PC-9 (cell line): ENCODE measurements at regions not wholly inside any gene's neighbourhood (a gene's known extent, or its start where the extent isn't known, plus 50 kb on each side); places are given as distances from the start of the nearest gene placed in this dataset.
A peak's percentile ranks its signal among the peaks of the same experiment; 100 is the strongest.

ENCODE experiments used
- BruUV-seq: library from RNA; stranded (reverse); fragments of 400-500 nt; replicated peaks from 2 replicates; lab custom pipeline; 2021; lab: Mats Ljungman, UMichigan
- CTCF ChIA-PET: fragments of 300-600 bp; sonication (Branson Sonifier 250); formaldehyde crosslinking; loops from one replicate; lab custom pipeline; 2022; ENCODE audit warnings: antibody characterized with exemption; lab: Charles Lee
- POLR2A ChIA-PET: fragments of 300-600 bp; sonication (Branson Sonifier 250); formaldehyde crosslinking; loops from one replicate; lab custom pipeline; 2022; ENCODE audit warnings: antibody characterized with exemption; ENCODE audit not compliant: unreplicated experiment; lab: Charles Lee
- DNase-seq, 2 experiments: peaks; one replicate each; pipeline versions ENCODE4 v3.0.0 to v3.0.0-alpha.2; 2015 to 2022; ENCODE audit warnings: mixed read lengths in 1 of 2
- H2AFZ ChIP-seq: fragments of 200-600 bp; sonication (generic); 2 replicates; pipeline ENCODE4 v1.8.1; 2017; ENCODE audit warnings: antibody characterized with exemption
- H3F3A ChIP-seq: fragments of 200-600 bp; sonication (generic); 2 replicates; pipeline ENCODE4 v1.8.1; 2017; ENCODE audit warnings: antibody characterized with exemption, mild to moderate bottlenecking, low read depth; ENCODE audit not compliant: insufficient read depth
- H3K27ac ChIP-seq: fragments of 200-600 bp; sonication (generic); 2 replicates; pipeline ENCODE4 v1.6.1; 2016; ENCODE audit warnings: mixed run types
- H3K27me3 ChIP-seq: fragments of 200-600 bp; sonication (generic); 2 replicates; pipeline ENCODE4 v1.6.1; 2016; ENCODE audit warnings: low read depth, mixed run types; ENCODE audit not compliant: insufficient read depth
- H3K36me3 ChIP-seq: fragments of 200-600 bp; sonication (generic); 2 replicates; pipeline ENCODE4 v1.6.1; 2016; ENCODE audit warnings: low read depth, mixed run types
- H3K4me1 ChIP-seq: fragments of 200-600 bp; sonication (generic); replicated peaks from 2 replicates; pipeline ENCODE4 v1.6.1; 2016; ENCODE audit warnings: mixed run types; ENCODE audit not compliant: insufficient read depth
- H3K4me2 ChIP-seq: fragments of 200-600 bp; sonication (generic); 2 replicates; pipeline ENCODE4 v1.6.1; 2017; ENCODE audit warnings: mixed run types
- H3K4me3 ChIP-seq: fragments of 200-600 bp; sonication (generic); 2 replicates; pipeline ENCODE4 v1.6.1; 2016; ENCODE audit warnings: mixed run types
- H3K79me2 ChIP-seq: fragments of 200-600 bp; sonication (generic); 2 replicates; pipeline ENCODE4 v1.6.1; 2017; ENCODE audit warnings: low read depth, mixed run types
- H3K9me2 ChIP-seq: fragments of 200-600 bp; sonication (generic); 2 replicates; pipeline ENCODE4 v1.8.1; 2017; ENCODE audit warnings: mild to moderate bottlenecking; ENCODE audit not compliant: insufficient read depth
- H3K9me3 ChIP-seq: fragments of 200-600 bp; sonication (generic); 2 replicates; pipeline ENCODE4 v1.8.1; 2016; ENCODE audit warnings: low read depth; ENCODE audit not compliant: insufficient read depth
- H4K20me1 ChIP-seq: fragments of 200-600 bp; sonication (generic); 2 replicates; pipeline ENCODE4 v1.8.1; 2017; ENCODE audit not compliant: insufficient read depth
- EZH2 ChIP-seq: fragments of 200-600 bp; sonication (generic); IDR thresholded peaks from 2 replicates; pipeline ENCODE4 v1.8.0; 2017; ENCODE audit warnings: antibody characterized with exemption, low read depth
- intact Hi-C: fragments of 100-400 bp; cut with micrococcal nuclease; formaldehyde crosslinking; loops from one replicate; pipeline ENCODE4 v1.10.0; 2022; ENCODE audit not compliant: unreplicated experiment
- TF ChIP-seq, protein P1 (sequence below): fragments of 200-600 bp; sonication (generic); conservative IDR thresholded peaks from 2 replicates; pipeline ENCODE4 v1.6.1; 2017; ENCODE audit warnings: mixed run types, antibody characterized with exemption, mild to moderate bottlenecking, moderate library complexity

DNA sequence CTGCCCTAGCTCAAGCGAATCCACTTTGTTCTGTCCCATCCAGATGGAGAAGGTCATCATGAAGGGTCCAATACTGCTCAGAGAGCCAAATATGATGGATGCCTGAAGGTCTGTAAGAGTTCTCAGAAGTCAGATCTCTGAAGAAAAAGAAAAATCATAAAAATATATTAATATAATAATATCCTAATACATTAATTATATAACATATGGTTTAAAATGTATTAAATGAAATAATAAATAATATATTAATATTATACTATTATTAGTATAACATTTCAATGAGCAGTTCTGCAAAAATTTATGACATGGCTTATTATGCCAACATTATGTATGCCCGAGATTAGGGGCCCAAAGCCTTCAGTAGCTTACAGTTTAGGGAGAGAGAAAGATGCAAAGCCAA lies 78.2 kb upstream of the GPR12 start:
- POLR2A ChIA-PET: no interaction called here

DNA sequence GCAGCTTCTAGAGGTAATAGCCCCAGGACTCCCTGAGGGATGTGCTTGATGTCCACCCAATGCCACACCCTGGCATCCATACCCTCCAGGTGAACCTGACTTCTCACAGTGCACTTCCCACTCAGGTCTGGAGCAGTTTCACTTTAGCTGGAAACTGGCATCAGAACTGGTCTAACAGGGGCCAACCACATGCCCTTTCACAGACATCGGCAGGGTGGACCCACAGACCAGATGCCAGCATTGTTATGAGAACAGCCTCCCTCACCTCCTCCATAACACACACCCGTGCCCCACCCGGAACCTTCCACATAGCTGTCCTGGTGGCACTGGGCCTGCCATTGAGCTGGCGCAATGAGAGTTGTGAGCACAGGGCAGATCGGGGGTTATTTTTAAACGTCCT lies 77.4 kb upstream of the GPR12 start:
- Histone ChIP-seq H3K4me1 (no peaks in the 10 kb centered on the region), H3K27ac (no peak overlapping the region), H3K4me2 (0 out of 2 replicates have a peak overlapping the region, but pooled peaks have one; percentile 2), H3K27me3 (peaks cover 85% of the 10 kb centered on the region), H3K9me2 (no peaks in the 10 kb centered on the region), H3F3A (no peaks in the 10 kb centered on the region), H3K4me3 (no peak overlapping the region), H3K36me3 (no peaks in the 10 kb centered on the region), H3K9me3 (no peaks in the 10 kb centered on the region), H4K20me1 (no peaks in the 10 kb centered on the region; the same call in 1 of the 2 replicates), H2AFZ (no peak overlapping the region), H3K79me2 (no peaks in the 10 kb centered on the region)
- peak; percentile 3 to 59 for DNase-seq
- ChIA-PET CTCF (no interaction called here), POLR2A (no interaction called here)
- intact Hi-C loops: no loop called here
- TF ChIP-seq, protein P1, sequence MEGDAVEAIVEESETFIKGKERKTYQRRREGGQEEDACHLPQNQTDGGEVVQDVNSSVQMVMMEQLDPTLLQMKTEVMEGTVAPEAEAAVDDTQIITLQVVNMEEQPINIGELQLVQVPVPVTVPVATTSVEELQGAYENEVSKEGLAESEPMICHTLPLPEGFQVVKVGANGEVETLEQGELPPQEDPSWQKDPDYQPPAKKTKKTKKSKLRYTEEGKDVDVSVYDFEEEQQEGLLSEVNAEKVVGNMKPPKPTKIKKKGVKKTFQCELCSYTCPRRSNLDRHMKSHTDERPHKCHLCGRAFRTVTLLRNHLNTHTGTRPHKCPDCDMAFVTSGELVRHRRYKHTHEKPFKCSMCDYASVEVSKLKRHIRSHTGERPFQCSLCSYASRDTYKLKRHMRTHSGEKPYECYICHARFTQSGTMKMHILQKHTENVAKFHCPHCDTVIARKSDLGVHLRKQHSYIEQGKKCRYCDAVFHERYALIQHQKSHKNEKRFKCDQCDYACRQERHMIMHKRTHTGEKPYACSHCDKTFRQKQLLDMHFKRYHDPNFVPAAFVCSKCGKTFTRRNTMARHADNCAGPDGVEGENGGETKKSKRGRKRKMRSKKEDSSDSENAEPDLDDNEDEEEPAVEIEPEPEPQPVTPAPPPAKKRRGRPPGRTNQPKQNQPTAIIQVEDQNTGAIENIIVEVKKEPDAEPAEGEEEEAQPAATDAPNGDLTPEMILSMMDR: no peak
- TF ChIP-seq EZH2: no peak
- BruUV-seq: no TSS peak

More for the DNA sequence above, 78.2 kb upstream of the GPR12 start:
- no peak overlapping the region for H3K4me2 ChIP-seq
- DNase-seq: no peak
- intact Hi-C loops: no loop called here
- H3K9me2 ChIP-seq: no peaks in the 10 kb centered on the region
- no peaks in the 10 kb centered on the region for H3K4me1 ChIP-seq
- H2AFZ ChIP-seq: no peak overlapping the region
- TF ChIP-seq, protein P1: no peak
- no peak for TF ChIP-seq EZH2
- H3K4me3 ChIP-seq: no peak overlapping the region
- H3K27ac ChIP-seq: no peak overlapping the region
- peaks cover 83% of the 10 kb centered on the region for H3K27me3 ChIP-seq
- CTCF ChIA-PET: no interaction called here
- no peaks in the 10 kb centered on the region; the same call in 1 of the 2 replicates for H4K20me1 ChIP-seq
- no peaks in the 10 kb centered on the region for H3K79me2 ChIP-seq
- H3K9me3 ChIP-seq: no peaks in the 10 kb centered on the region
- no TSS peak for BruUV-seq
- no peaks in the 10 kb centered on the region for H3F3A ChIP-seq
- no peaks in the 10 kb centered on the region for H3K36me3 ChIP-seq

DNA sequence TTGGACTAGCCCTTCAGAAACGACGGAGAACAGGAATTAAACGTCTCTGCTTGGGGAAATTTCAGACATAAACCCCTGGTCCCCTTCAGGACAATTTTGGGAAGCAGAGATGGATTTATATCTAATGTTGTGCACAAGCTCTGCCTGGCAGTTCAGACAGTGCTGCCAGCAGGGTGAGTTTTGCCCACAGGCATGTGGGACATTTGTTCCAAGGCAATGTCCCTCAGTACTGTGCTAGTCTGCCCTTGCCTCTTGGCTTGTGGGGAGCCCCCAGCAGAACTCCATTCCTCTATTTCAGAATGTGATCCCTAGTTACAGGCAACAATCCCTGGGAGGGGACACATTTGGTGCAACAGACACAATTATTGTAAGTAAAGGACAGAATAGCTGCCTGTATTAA lies 76.5 kb upstream of the GPR12 start:
- H3K27me3 ChIP-seq: peaks cover 82% of the 10 kb centered on the region
- no peaks in the 10 kb centered on the region for H3K36me3 ChIP-seq
- TF ChIP-seq, protein P1: no peak
- no peak for TF ChIP-seq EZH2
- intact Hi-C loops: no loop called here
- CTCF ChIA-PET: no interaction called here
- no peak overlapping the region for H3K4me2 ChIP-seq
- DNase-seq: no peak
- H3K27ac ChIP-seq: no peak overlapping the region
- POLR2A ChIA-PET: no interaction called here
- no peaks in the 10 kb centered on the region for H3F3A ChIP-seq
- H3K4me3 ChIP-seq: no peak overlapping the region
- H3K9me3 ChIP-seq: no peaks in the 10 kb centered on the region
- no peak overlapping the region for H2AFZ ChIP-seq
- BruUV-seq: no TSS peak
- H4K20me1 ChIP-seq: no peaks in the 10 kb centered on the region; the same call in 1 of the 2 replicates
- no peaks in the 10 kb centered on the region for H3K4me1 ChIP-seq
- no peaks in the 10 kb centered on the region for H3K9me2 ChIP-seq
- H3K79me2 ChIP-seq: no peaks in the 10 kb centered on the region
